ENCODE measurements at regions not wholly inside any gene's neighbourhood (a gene's known extent, or its start where the extent isn't known, plus 50 kb on each side); places are given as distances from the start of the nearest gene placed in this dataset.

GRCh38 chr12:33000016-33000415 lies 103.4 kb upstream of the PKP2 start:
- DNase-seq (ENCODE audit: low spot score in 2 of 2) = no peak
- H3K27ac ChIP-seq = no peak overlapping the region
- no peak for TF ChIP-seq POLR2A (IDR thresholded peaks at IDR 0.05)
- no peak for TF ChIP-seq EP300 (IDR thresholded peaks at IDR 0.05)
- no peak for TF ChIP-seq CTCF (IDR thresholded peaks at IDR 0.05)
- WGBS, 2 donors = 44 to 64% methylated on average over 2 of the region's 2 CpGs
- no peaks in the 10 kb centered on the region for H3K36me3 ChIP-seq
- peaks cover 0 to 14% (median 0%) of the 10 kb centered on the region in 4 donors for H3K9me3 ChIP-seq
- no peaks in the 10 kb centered on the region for H3K4me1 ChIP-seq
- no peaks in the 10 kb centered on the region for H3K27me3 ChIP-seq
- H3K4me3 ChIP-seq = no peak overlapping the region

- TF ChIP-seq EP300 (IDR thresholded peaks at IDR 0.05) (no peak), POLR2A (IDR thresholded peaks at IDR 0.05) (no peak), CTCF (IDR thresholded peaks at IDR 0.05) (no peak)
- Histone ChIP-seq H3K4me3 (no peak overlapping the region), H3K27me3 (no peaks in the 10 kb centered on the region), H3K36me3 (no peaks in the 10 kb centered on the region), H3K27ac (no peak overlapping the region), H3K4me1 (no peaks in the 10 kb centered on the region), H3K9me3 (peaks cover 0 to 6% (median 0%) of the 10 kb centered on the region in 4 donors)
- DNase-seq (ENCODE audit: low spot score in 2 of 2) = no peak
- 67 to 79% methylated on average over 8 of the region's 8 CpGs for WGBS, 2 donors
Measured at GRCh38 chr12:32997471-32997870, 100.9 kb upstream of the PKP2 start.

GRCh38 chr12:32995623-32996022 lies 99.0 kb upstream of the PKP2 start:
- WGBS, 2 donors = 33 to 55% methylated on average over 2 of the region's 2 CpGs
- Histone ChIP-seq H3K9me3 (no peaks in the 10 kb centered on the region), H3K27me3 (no peaks in the 10 kb centered on the region), H3K36me3 (no peaks in the 10 kb centered on the region), H3K27ac (no peak overlapping the region), H3K4me3 (no peak overlapping the region), H3K4me1 (no peaks in the 10 kb centered on the region)
- TF ChIP-seq CTCF (IDR thresholded peaks at IDR 0.05) (no peak), POLR2A (IDR thresholded peaks at IDR 0.05) (no peak), EP300 (IDR thresholded peaks at IDR 0.05) (no peak)
- no peak for DNase-seq (ENCODE audit: low spot score in 2 of 2)

- no peak overlapping the region for H3K4me3 ChIP-seq
- peaks cover 0 to 5% (median 0%) of the 10 kb centered on the region in 4 donors for H3K4me1 ChIP-seq
- no peaks in the 10 kb centered on the region for H3K36me3 ChIP-seq
- no peaks in the 10 kb centered on the region for H3K9me3 ChIP-seq
- TF ChIP-seq CTCF (IDR thresholded peaks at IDR 0.05) (no peak), EP300 (IDR thresholded peaks at IDR 0.05) (no peak), POLR2A (IDR thresholded peaks at IDR 0.05) (no peak)
- H3K27me3 ChIP-seq = no peaks in the 10 kb centered on the region
- 39 to 42% methylated on average over 4 of the region's 4 CpGs for WGBS, 2 donors
- no peak for DNase-seq (ENCODE audit: low spot score in 2 of 2)
- H3K27ac ChIP-seq = no peak overlapping the region
Measured at GRCh38 chr12:32993404-32993803, 96.8 kb upstream of the PKP2 start.

GRCh38 chr12:32989705-32990104 lies 93.1 kb upstream of the PKP2 start:
- H3K36me3 ChIP-seq = no peaks in the 10 kb centered on the region
- TF ChIP-seq CTCF (IDR thresholded peaks at IDR 0.05) (no peak), EP300 (IDR thresholded peaks at IDR 0.05) (no peak)
- no peak overlapping the region for H3K4me3 ChIP-seq
- no peaks in the 10 kb centered on the region for H3K9me3 ChIP-seq
- no peak for DNase-seq (ENCODE audit: low spot score in 2 of 2)
- no peaks in the 10 kb centered on the region for H3K27me3 ChIP-seq
- no peak overlapping the region for H3K27ac ChIP-seq
- peaks cover 0 to 5% (median 0%) of the 10 kb centered on the region in 4 donors for H3K4me1 ChIP-seq

All from tibial nerve (tissue), 4 donors.